ENCODE measurements at regions not wholly inside any gene's neighbourhood (a gene's known extent, or its start where the extent isn't known, plus 50 kb on each side); places are given as distances from the start of the nearest gene placed in this dataset.
A peak's percentile ranks its signal among the peaks of the same experiment; 100 is the strongest.

DNA sequence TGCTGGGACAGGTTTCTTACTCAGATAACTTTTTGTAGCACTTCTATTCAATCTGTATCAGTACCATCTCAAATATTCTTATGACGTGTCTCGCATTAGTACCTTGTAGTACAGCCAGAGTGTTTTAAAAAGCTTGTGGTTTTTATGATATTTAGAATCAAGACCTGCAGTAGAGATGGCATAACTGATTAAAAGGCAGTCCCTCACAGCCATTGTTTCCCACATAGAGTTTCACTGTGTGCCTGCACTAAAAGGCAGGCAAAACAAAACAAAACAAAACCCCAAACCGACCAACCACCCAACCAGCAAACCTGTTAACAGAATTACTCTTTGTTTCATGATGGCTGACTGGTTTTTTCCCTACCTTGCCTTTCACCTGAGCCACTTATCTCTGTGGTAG lies 221.3 kb upstream of the DGKB start:
- DNase-seq (ENCODE audit: low read depth): no peak
- H3K4me3 ChIP-seq (ENCODE audit: low read depth, low read length): no peak overlapping the region
- TF ChIP-seq, protein P1, sequence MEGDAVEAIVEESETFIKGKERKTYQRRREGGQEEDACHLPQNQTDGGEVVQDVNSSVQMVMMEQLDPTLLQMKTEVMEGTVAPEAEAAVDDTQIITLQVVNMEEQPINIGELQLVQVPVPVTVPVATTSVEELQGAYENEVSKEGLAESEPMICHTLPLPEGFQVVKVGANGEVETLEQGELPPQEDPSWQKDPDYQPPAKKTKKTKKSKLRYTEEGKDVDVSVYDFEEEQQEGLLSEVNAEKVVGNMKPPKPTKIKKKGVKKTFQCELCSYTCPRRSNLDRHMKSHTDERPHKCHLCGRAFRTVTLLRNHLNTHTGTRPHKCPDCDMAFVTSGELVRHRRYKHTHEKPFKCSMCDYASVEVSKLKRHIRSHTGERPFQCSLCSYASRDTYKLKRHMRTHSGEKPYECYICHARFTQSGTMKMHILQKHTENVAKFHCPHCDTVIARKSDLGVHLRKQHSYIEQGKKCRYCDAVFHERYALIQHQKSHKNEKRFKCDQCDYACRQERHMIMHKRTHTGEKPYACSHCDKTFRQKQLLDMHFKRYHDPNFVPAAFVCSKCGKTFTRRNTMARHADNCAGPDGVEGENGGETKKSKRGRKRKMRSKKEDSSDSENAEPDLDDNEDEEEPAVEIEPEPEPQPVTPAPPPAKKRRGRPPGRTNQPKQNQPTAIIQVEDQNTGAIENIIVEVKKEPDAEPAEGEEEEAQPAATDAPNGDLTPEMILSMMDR (IDR thresholded peaks at IDR 0.05; ENCODE audit: insufficient read depth, low read depth, low read length): no peak

DNA sequence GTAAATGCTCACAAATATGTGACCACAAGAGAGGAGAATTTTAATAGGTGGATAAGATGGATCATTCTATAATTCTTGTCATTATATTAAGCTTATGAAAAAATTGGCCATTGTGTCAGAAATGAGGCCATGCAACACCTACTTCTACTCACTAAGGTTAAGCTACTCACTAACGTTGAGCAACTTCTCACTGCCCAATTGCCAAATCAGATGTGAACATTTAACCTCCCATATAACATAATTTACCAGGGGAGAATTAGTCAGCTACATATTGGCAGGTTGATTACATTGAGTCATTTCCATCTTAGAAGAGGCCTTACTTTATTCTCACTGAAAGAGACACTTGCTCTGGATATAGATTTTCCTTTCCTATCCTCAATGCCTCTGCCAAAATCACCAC lies 211.2 kb upstream of the DGKB start:
- DNase-seq (ENCODE audit: low read depth): no peak
- TF ChIP-seq, protein P1 (IDR thresholded peaks at IDR 0.05; ENCODE audit: insufficient read depth, low read depth, low read length): no peak
- H3K4me3 ChIP-seq (ENCODE audit: low read depth, low read length): no peak overlapping the region

DNA sequence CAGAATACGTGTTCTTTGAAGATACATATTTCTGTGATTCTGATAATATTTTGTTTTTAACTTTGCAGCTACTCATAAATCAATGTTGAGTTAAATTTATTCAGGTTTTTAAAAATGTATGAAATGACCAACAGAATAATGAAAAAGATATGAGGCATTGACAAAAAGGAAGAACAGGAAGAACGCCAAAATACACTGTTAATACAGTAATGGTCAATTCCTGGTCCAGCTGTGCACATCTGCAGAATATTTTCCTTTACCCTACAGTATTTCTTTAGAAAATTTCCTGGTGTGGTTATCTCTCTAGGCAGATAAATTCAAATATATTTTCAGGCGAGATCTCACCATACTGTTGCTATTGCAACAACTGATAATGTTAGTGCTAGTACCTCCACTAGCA lies 203.2 kb upstream of the DGKB start:
- TF ChIP-seq, protein P1 (IDR thresholded peaks at IDR 0.05; ENCODE audit: insufficient read depth, low read depth, low read length): no peak
- H3K4me3 ChIP-seq (ENCODE audit: low read depth, low read length): no peak overlapping the region
- DNase-seq (ENCODE audit: low read depth): no peak

DNA sequence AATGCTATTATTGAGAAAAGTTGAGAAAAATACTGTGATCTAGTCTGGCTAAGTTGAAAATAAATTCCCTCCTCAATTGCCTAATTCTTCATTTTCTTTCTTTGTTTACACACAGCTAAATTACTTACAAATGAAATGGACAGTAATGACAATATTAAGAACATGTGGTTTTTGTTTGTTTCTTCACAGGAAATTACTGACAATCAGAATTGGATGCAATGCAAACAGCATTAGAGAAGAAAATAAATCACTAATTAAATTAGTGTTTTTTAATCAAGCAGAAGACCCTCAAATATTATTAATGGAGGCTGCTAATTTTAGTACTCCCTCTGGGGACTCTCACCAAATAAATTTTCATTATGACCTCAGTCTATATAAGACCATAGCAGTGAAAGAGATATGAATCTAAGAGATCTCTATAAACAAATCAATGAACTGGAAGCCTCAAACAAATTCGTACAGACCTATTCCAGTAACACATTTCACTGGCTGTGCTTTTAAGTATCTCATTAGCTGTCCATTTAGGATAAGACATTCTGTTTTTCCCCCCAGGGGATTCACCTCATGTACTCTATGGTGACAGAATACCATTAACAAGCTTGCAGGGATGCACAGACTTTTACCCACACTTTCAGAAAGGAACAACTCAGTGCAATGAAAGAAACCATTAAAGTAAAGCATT lies 202.0 kb upstream of the DGKB start:
- TF ChIP-seq, protein P1 (IDR thresholded peaks at IDR 0.05; ENCODE audit: insufficient read depth, low read depth, low read length): no peak
- H3K4me3 ChIP-seq (ENCODE audit: low read depth, low read length): no peak overlapping the region
- DNase-seq (ENCODE audit: low read depth): peak; percentile 2

DNA sequence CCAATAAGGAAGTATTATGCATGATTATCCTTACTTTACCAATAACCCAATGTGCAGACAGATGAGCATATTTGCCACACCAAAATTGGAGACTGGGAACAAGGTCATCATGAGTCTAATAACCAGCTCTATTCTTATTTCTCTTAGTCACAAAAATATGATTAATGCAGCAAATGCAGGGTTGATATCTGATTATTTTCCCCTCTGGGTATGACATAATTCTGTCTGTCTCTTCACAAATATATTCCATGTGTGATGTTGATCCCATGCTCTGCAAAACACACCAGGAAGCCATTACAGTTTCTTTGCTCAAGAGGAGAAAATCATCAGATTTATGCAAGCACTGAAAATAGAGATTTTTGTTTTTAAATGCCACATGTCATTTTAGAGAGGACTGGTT lies 196.5 kb upstream of the DGKB start:
- DNase-seq (ENCODE audit: low read depth): no peak
- TF ChIP-seq, protein P1 (IDR thresholded peaks at IDR 0.05; ENCODE audit: insufficient read depth, low read depth, low read length): no peak

DNA sequence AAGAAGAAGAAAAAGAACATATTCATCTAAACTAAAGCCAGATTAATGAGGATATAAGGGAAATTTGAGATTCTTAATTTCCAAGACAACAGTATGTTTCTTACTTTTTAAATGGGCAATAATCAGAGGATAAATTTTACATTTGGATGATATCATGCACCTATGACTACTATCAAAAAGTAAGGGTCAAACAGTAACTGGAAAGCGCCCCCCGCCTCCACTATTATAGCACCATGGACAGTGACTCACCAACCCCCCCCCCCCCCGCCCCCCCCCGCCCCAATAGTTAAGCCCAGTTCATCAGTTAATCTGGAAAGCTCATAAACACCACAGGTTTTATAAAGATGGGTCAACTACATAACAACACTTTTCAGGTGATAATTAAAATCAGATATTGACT lies 194.3 kb upstream of the DGKB start:
- no peak for DNase-seq (ENCODE audit: low read depth)
- TF ChIP-seq, protein P1 (IDR thresholded peaks at IDR 0.05; ENCODE audit: insufficient read depth, low read depth, low read length): no peak
- no peak overlapping the region for H3K4me3 ChIP-seq (ENCODE audit: low read depth, low read length)

More for the DNA sequence above, 196.5 kb upstream of the DGKB start:
- H3K4me3 ChIP-seq (ENCODE audit: low read depth, low read length): no peak overlapping the region

DNA sequence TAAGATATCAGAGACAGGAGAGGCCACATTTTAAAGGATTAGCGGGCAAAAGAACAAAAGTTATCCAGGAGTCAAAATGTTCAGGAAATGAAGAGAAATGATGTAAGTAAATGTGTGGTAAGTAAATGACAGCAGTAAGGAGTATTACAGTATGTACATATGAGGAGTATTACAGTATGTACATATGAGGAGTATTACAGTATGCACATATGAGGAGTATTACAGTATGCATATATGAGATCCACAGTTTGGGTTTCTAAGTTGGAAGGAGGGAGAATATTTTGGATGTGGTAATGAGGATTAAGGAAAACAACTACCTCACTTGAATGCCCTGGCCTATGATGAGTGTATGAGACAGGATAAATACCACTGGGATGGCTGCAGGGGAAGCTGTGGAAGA lies 192.4 kb upstream of the DGKB start:
- TF ChIP-seq, protein P1 (IDR thresholded peaks at IDR 0.05; ENCODE audit: insufficient read depth, low read depth, low read length): no peak
- no peak for DNase-seq (ENCODE audit: low read depth)
- no peak overlapping the region for H3K4me3 ChIP-seq (ENCODE audit: low read depth, low read length)
